HG03571 (cell line): ENCODE measurements at regions not wholly inside any gene's neighbourhood (a gene's known extent, or its start where the extent isn't known, plus 50 kb on each side); places are given as distances from the start of the nearest gene placed in this dataset.

ENCODE experiments used
- ATAC-seq: cut with Tn5 transposase; IDR thresholded peaks from one replicate; pipeline ENCODE4 v1.9.1; 2021; ENCODE audit not compliant: unreplicated experiment

GRCh38 chr20:60211618-60212463 lies 253.6 kb downstream of the CDH26 start:
- no peak for ATAC-seq

DNA sequence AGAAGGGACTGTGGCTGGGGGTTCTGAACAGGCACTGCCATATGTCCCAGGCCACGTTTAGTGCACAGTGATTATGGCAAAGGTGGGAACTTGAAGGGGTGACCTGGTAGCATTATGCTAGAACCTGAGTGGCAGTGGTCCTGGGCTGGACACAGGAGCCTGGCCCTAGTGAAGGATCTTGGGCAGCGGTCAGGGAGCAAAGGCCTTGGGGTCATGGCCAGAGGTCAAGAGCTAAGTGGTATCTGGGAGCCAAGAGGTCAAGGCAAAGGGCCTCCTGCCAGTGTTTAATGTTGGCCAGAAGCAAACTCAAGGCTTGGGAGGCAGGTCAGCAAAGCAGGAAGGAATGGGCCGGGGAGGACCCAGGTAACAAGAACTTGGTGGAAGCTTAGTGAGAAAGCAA lies 254.5 kb downstream of the CDH26 start:
- ATAC-seq = no peak

GRCh38 chr20:60213126-60213893 lies 255.1 kb downstream of the CDH26 start:
- ATAC-seq = no peak

DNA sequence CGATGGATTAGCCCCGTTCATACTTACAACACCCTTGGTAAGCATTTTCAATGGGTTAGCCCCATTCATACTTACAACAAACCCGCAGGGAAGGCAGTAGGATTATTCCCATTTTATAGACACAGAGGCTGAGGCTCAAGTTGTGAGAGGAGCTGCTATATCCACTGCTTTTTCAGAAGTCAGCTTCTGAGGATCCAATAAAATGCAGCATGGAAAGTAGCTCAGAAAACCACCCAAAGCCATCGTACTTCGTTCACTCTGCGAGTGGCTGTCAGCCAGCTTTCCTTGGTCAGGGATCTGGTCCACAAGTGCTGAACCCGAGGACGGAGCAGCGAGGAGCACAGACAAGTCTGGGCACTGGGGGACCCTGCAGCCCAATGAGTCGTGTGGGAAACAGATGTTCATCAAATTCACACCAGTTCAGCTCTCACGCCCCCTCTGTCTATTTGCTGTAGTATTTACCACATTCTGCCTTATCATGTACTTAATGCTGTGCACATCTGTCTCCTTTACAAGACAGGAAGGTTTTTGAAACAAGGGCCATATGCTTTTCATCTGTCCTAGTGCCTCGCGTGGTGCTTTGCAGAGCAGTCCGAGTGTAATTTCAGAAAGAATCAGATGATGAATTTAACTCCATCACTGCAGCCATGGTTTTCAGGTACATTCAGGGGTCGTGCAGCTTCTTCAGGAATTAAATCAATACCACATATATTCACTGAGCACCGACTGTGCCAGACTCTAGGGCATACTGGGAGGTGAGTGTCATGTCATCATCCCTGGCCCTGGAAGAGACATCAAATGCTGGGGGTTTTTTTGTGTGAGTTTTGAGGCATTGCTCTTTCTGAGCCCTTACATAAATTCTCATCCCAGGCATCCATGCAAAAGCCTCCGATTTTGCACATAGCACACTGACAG lies 256.9 kb downstream of the CDH26 start:
- no peak for ATAC-seq

DNA sequence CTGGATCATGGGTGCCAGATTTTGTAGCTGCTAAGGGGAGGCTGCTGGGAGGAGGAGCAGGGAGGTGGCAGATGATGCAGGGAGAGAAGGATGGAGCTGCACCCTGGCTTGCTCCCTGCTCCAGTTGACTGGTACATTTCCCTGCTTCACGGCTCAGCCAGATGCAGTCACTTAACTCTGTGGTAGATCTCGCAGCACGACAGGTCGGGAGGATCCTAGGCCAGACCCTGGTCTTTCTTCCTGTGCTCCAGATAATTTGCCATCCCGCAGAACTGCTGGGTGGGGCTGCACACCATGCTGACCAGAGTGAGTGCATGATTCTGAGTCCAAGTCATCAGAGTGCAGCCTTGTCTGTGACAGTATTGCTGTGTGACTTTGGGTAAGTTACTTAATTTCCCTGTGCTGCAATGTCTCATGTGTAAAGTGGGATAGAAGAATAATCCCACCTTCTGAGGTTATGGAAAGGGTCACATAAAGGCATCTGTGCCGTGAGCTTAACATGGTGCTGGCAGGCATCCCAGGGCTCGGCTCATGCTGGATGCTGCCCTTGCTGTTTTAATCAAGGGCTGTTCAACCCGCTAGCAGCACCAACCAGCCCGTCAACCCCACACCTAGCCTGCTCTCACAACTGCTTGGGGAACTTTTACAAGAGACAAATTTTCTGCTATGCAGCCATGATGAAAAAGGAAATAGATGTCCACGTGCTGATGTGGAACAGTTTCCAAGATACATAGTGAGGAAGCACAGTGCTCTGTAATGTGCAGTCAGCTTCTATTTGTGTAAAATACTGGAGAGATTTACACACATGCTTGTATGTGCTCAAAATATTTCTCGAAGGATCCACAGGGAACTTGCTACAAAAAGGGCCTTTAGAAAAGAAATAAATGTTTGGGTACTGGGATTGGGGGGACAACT lies 257.9 kb downstream of the CDH26 start:
- ATAC-seq = no peak

- no peak for ATAC-seq
These were observed 261.0 kb downstream of the CDH26 start for GRCh38 chr20:60219231-60219630.

DNA sequence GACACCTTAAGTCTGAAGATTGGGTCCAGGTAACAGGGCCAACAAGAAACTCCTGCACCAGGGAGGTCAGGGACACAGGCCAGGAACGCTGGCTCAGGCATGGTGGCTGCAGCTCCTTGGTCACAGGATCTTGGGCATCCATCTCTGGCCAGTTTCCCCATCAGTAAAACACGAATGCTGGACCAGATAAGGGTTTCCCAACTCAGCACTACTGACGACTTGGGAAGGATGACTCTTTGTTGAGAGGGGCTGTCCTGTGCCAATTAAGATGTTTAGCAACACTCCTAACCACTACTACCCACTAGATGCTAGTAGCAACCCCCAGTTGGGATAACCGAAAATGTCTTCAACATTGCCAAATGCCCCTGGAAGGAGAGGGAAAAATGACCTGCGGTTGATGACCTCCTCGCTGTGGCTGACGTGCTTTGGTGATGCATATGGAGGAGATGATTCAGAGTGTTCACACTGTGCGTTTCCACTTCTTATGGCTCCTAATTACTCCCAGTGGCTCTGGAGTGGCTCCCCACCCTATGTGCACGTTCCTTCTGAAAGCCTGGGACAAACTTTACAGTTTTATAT lies 261.9 kb downstream of the CDH26 start:
- ATAC-seq = no peak

DNA sequence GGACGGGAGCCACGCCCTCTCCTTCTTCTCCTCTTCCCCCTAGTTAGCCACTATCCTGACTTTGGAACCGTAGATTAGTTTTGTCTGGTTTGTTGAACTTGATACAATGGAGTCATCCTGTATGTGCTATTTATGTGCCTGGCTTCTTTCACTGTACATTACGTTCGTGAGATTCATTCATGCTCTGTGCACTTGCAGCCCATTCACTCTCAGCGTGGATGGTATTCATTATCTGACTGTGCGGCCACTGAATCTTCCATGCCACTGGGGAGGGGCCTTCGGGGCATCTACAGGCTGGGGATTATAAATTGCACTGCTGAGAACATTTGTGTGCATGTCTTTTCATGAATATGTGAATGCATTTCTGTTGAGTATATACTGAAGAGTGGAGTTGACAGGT lies 262.5 kb downstream of the CDH26 start:
- ATAC-seq = no peak

GRCh38 chr20:60221593-60221992 lies 263.4 kb downstream of the CDH26 start:
- no peak for ATAC-seq

DNA sequence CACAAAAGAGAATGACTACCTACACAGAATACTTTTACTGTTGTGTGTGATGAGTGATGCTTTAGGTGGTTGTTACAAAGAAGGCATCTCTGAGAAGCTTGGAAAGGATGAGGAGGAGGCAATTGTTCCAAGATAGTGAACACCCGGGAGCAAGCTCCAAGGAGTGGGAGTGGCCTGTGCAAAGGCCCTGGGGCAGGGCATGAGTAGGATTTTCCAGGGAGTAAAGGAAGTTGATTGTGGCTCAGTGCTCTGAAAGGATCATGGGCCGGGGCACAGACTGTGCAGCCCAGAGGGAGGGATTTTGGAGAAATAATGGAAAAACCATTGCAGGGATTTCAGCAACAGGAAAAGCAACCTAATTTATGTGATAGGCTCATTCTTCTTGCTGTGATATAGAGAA lies 264.3 kb downstream of the CDH26 start:
- ATAC-seq = no peak

DNA sequence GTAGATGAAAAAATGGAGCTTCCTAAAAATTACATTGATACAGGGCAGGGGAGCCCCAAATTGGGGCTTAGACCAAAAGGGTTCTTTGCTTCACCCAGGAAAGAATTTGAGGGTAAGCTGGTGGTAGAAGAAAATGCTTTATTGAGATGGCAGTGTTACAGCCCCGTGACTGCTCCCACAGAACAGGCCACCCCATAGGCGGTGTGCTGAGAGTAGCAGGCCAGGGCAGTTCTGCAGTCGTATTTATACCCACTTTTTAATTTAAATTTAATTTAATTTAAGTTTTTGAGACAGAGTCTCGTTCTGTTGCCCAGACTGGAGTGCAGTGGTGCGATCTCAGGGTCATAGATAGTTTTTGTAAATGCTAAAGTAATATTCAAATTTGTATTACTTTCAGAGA lies 265.0 kb downstream of the CDH26 start:
- no peak for ATAC-seq

- ATAC-seq = no peak
These were observed 266.7 kb downstream of the CDH26 start for GRCh38 chr20:60224914-60225313.

DNA sequence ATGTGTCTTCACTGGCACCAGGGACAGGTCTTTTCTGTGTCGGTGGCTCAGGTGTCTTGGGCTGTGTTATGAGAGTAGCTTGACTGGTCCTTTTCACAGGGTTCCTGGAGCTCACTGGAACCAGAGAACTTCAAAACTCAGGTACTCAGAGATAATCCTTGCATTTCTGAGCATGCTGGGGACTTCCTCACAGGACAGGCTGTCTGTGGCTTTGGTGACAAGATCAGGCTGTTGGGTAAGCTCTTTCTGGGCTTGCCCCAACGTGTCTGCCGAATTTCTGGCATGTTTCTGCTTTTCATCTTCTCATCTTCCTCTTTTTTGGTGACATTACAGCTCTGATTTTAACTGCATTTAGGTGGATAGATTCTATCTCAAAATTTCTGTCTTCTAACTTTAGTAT lies 270.0 kb downstream of the CDH26 start:
- ATAC-seq = no peak

DNA sequence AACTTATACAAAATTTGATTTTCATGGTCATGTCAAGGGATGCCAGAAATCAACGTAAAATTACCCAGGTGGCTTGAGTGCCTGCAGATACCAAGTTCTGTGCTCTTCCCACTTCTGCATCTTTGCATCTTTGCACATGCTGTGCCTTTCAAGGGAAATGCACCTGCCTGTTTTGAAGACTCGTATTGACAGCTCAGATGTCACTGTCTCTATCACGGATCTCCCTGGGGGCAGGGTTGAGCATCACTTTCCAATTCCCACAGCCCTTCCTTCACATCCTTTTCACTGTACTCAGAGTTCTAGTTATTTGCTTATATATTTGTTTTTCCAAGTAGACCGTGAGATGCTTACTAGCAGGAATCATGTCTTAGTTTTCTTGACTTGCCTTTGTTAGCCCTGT lies 274.2 kb downstream of the CDH26 start:
- ATAC-seq = no peak

DNA sequence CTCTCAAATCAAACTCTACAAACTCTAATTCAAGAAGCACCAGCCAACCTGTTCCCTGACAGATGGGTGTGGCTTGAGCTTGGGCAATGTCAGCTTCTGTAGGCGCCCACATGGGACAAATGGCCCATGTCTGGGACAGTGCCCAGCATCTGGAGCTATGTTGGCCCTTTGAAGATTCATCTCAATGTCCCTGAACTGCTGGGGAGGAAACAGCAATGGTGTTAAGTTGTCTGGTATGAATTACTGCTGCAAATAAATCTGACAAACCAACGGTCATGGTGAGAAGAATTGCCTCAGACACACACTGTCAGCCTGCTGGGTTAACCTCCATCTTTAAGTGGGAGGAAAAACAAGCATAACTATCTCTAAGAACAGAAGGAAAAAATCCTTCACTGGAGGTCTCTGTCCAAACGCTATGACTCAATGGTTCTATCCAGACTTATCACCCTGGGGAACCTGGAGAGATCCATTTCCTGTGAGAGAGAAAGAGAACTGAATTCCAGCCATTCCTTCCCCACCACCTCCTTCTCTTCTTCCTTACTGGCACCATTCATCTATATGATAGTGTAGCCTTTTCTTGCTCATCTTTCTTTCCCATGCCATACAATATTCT lies 274.9 kb downstream of the CDH26 start:
- ATAC-seq = no peak

GRCh38 chr20:60236613-60237012 lies 278.4 kb downstream of the CDH26 start:
- no peak for ATAC-seq

DNA sequence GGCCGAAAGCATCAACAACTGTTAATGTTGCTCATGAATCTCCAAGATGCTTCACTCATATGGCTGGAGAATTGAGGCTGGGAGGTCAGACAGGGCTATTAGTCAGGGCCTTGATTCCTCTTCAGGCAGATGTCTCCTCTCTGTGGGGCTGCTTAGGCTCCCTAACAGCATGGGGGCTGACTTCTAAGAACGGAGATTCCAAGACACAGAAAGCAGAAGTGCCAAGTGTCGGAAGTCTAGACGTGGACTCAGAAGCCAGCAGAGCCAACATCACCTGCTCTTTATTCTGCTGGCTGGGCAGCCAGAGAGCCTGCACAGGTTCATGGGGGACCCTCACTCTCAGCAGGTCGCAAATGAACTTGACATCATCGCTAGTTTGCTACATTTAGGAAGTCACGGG lies 279.8 kb downstream of the CDH26 start:
- no peak for ATAC-seq

DNA sequence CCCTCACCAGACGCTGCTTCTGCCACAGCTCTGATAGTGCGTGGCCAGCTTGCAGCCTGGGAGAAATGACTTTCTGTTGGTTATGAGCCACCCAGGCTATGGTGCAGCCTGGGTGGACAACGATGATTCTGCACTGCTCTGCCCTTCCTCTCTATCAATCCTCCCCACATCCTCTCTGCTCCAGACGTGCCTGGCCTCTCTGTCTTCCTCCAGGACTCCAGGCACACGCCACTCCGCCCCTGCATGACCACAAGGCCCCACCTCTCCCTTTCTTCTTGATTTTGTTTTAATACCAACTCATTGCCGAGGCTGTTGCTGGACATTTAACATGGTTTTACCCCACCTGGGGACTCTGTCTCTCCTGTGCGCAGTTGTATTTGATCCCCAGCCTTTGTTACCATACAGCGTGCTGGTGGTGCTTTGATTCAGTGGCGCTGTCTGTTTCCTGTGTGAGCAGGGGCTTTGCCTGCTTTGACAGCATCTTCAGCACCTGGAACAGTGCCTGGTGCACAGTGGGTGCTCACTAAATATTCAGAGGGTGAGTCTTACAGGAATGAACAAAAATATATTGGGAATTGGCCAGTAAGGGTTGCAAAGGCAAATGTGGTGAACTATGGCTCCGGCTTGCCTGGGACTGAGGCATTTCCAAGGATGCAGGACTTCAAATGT lies 280.9 kb downstream of the CDH26 start:
- ATAC-seq = no peak

DNA sequence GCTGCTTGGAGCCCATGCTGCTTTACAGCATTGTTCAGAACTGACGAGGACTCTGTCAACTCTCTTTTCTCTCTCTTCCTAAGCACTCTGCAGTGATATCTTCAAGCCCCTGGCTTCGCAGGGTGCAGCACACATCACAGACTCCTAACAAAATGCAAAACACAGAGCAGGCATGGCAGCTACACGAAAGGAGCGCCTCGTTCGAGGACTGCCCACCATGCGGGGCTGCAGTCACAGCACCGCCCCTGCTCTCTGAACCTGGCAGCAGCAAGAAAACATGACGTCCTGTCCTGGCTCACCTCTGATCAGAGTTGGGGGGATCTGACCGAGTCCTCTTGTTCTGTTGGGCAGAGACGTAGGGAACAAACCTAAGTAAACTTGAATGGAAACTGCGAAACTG lies 281.7 kb downstream of the CDH26 start:
- no peak for ATAC-seq
